ENCODE measurements at regions not wholly inside any gene's neighbourhood (a gene's known extent, or its start where the extent isn't known, plus 50 kb on each side); places are given as distances from the start of the nearest gene placed in this dataset.

DNA sequence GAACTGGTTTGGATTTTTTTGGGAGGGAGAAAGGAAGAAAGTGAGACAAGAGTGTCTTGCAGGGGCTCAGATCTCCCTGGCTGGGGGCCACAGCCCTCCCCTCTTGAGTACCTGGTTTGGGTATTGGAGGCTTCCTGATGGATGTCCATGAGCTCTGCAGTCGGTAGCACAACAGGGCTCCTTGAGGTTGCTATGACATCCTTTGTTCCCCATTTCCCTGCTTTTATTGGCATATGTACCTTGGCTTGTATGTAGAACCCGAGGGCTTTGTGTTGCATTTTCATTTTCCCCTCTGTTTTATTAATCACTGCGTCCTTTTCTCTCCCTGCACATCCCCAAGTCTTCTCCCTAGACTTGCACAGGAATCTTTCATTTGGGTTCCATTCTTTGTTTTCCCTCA is 355.5 kb upstream of the TSHZ2 start:
- H3K27ac ChIP-seq = no peak overlapping the region
- ChIA-PET POLR2A (ENCODE audit: low non-redundant PET) (no interaction called here), CTCF (no interaction called here)
- TF ChIP-seq, protein P1, sequence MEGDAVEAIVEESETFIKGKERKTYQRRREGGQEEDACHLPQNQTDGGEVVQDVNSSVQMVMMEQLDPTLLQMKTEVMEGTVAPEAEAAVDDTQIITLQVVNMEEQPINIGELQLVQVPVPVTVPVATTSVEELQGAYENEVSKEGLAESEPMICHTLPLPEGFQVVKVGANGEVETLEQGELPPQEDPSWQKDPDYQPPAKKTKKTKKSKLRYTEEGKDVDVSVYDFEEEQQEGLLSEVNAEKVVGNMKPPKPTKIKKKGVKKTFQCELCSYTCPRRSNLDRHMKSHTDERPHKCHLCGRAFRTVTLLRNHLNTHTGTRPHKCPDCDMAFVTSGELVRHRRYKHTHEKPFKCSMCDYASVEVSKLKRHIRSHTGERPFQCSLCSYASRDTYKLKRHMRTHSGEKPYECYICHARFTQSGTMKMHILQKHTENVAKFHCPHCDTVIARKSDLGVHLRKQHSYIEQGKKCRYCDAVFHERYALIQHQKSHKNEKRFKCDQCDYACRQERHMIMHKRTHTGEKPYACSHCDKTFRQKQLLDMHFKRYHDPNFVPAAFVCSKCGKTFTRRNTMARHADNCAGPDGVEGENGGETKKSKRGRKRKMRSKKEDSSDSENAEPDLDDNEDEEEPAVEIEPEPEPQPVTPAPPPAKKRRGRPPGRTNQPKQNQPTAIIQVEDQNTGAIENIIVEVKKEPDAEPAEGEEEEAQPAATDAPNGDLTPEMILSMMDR (conservative IDR thresholded peaks at IDR 0.05; ENCODE audit: low read depth) = no peak
- no peak for DNase-seq (ENCODE audit: low spot score)

DNA sequence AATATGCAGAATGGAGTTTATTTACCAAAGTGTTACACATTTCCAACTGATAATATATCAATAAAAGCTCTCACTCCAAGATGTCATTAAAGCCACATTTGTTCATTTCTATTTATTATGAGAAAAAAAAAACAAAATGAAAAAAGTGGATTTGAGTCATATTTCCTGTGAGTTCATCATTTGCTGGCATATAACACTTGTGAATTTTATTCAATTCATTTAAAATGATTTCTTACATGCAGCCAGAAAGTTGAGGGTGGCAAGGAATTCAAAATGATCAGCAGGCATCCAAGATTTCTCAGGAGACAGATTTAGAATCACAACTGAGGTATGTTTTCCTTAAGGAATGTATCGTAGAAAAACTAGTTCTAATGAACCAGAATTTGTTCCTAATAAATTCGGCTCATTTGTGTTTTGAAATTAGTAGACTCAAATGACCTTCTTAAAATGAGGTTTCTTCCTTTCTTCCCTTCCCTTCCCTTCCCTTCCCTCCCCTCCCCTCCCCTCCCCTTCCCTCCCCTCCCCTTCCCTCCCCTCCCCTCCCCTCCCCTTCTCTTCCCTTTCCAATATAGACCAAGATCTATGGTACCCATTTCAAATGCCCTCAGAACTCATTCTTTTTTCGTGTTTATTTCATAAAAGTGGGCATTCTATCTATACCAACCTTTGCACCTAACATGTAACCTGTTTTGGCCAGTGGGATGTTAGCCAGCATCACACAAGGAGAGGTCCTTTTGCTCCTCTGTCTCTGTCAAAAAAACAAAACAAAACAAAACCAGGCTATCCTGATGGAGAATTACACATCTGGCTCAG is 357.9 kb upstream of the TSHZ2 start:
- ChIA-PET CTCF (no interaction called here), POLR2A (ENCODE audit: low non-redundant PET) (no interaction called here)
- H3K27ac ChIP-seq = no peak overlapping the region
- no peak for DNase-seq (ENCODE audit: low spot score)
- TF ChIP-seq, protein P1 (conservative IDR thresholded peaks at IDR 0.05; ENCODE audit: low read depth) = no peak

DNA sequence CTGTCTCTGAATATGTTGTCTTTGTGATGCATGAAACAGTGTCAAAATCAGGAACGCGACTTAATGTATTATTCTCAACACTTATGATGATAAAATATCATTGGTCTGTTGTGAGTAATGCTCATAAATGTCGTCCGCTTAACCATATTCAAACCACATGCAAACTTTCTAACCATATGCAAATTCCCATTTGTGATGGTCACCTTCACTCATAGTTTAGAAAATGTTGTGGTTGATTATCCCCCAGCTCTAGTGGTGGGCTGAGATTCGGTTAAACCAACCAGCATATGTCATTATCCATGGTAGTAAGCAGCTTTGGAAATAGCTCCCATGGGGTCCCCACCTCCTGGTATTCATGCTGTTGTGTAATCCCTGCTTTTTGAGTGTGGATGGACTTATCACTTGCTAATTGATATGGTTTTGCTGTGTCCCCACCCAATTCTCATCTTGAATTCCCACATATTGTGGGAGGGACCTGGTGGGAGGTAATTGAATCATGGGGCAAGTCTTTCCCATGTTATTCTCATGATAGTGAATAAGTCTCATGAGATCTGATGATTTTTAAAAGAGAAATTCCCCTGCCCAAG is 360.0 kb upstream of the TSHZ2 start:
- CTCF ChIA-PET = interaction anchor here (0.5 kb wide), 1 partner anchor 22 kb away, joined by 4 read pairs; no protein-coding TSS in a partner anchor
- TF ChIP-seq, protein P1 (conservative IDR thresholded peaks at IDR 0.05; ENCODE audit: low read depth) = no peak
- POLR2A ChIA-PET (ENCODE audit: low non-redundant PET) = no interaction called here
- no peak for DNase-seq (ENCODE audit: low spot score)
- no peak overlapping the region for H3K27ac ChIP-seq

DNA sequence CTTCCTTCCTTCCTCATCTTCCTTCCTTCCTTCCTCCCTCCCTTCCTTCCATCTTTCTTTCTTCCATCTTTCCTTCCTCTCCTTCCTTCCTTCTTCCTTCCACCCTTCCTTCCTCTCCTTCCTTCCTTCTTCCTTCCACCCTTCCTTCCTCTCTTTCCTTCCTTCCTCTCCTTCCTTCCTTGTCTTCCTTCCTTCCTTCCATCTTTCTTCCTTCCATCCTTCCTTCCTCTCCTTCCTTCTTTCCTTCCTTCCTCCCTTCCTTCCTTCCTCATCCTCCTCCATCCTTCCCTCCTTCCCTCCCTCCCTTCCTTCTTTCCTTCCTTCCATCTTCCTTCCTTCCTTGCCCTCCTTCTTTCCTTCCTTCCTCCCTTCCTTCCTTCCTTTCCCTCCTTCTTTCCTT is 361.4 kb upstream of the TSHZ2 start:
- TF ChIP-seq, protein P1 (conservative IDR thresholded peaks at IDR 0.05; ENCODE audit: low read depth) = no peak
- ChIA-PET POLR2A (ENCODE audit: low non-redundant PET) (no interaction called here), CTCF (no interaction called here)
- no peak for DNase-seq (ENCODE audit: low spot score)
- H3K27ac ChIP-seq = no peak overlapping the region

DNA sequence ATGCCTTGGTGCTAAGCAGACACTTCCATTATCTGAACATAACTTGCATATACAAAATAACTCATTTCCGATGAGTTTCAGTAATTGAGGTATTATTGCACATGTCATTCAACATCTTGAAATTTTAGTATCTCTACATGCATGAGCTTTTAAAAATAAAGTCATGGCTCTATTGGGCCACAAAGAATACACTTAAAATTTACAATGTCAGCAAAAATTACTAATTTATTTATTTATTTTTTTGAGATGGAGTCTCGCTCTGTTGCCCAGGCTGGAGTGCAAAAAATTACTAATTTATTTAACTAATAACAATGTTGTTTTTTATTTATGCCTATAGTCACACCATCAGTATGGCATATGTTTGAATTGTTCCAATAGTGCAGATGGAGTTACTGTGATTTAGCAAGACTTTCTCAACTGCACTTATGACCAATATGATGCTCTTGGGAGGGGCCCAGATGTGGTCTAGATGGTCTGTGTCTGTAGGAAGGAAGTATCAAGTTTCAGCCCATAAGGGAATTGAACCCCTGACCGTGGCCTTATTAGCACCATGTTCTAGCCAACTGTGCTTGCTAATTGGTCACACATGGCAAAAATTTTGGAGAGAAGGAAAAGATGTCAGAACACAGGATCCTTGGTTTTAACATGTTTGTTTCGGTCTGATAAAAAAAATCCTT is 370.7 kb upstream of the TSHZ2 start:
- DNase-seq (ENCODE audit: low spot score) = no peak
- POLR2A ChIA-PET (ENCODE audit: low non-redundant PET) = no interaction called here

DNA sequence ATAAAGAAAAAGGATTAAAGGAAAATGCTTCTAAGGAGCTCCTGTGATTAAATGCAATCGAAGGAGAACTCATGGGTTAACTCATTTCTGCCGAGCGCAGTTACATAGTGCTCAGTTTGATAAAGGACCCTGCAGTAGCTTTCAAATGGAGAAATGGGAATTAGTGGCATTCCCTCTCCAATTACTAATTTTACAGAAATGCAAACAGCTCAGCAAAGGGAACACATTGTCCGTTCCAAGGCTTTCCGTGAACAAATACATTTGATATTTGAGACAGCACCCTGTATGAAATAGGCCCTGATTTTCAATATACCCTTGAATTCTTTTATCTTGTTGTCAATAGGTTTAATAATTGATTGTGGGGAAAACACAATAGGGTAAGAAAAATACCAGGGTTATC is 375.9 kb upstream of the TSHZ2 start:
- ChIA-PET POLR2A (ENCODE audit: low non-redundant PET) (no interaction called here), CTCF (no interaction called here)
- TF ChIP-seq, protein P1 (conservative IDR thresholded peaks at IDR 0.05; ENCODE audit: low read depth) = no peak

More for the DNA sequence above, 370.7 kb upstream of the TSHZ2 start:
- TF ChIP-seq, protein P1 (conservative IDR thresholded peaks at IDR 0.05; ENCODE audit: low read depth) = no peak
- H3K27ac ChIP-seq = no peak overlapping the region
- CTCF ChIA-PET = no interaction called here

More for the DNA sequence above, 375.9 kb upstream of the TSHZ2 start:
- no peak for DNase-seq (ENCODE audit: low spot score)
- H3K27ac ChIP-seq = no peak overlapping the region

All from RWPE1 (cell line).